GM10248 (cell line): ENCODE measurements at regions not wholly inside any gene's neighbourhood (a gene's known extent, or its start where the extent isn't known, plus 50 kb on each side); places are given as distances from the start of the nearest gene placed in this dataset.

Experiments
- CTCF ChIA-PET: fragments of 300-600 bp; sonication (Branson Sonifier 250); formaldehyde crosslinking; extraction: SDS; loops from one replicate; lab custom pipeline; 2021; ENCODE audit warnings: antibody characterized with exemption; lab: Yijun Ruan, JAX
- POLR2A ChIA-PET: fragments of 350-650 bp; sonication (Branson Sonifier 250); formaldehyde crosslinking; extraction: SDS; loops from one replicate; lab custom pipeline; 2020; ENCODE audit warnings: antibody characterized with exemption; lab: Yijun Ruan, JAX
- DNase-seq: peaks from one replicate; pipeline ENCODE4 v3.0.0; 2012; ENCODE audit errors: extremely low spot score
- CTCF ChIP-seq: IDR thresholded peaks from 2 replicates; pipeline ENCODE4 v1.5.1; 2012; ENCODE audit warnings: mild to moderate bottlenecking, low read depth; ENCODE audit errors: extremely low read depth, missing control alignments, control extremely low read depth

- TF ChIP-seq CTCF: no peak
- ChIA-PET CTCF (interaction anchor here (0.6 to 0.7 kb wide), 2 partner anchors 13 to 17 kb away, joined by 3 read pairs; no protein-coding TSS in a partner anchor), POLR2A (no interaction called here)
- no peak for DNase-seq
Observed at GRCh38 chr11:110878513-110878912, 166.3 kb upstream of the ARHGAP20 start.

- ChIA-PET CTCF (interaction anchor here (1.0 to 1.3 kb wide), 2 partner anchors 12 to 263 kb away, joined by 3 to 6 read pairs; no protein-coding TSS in a partner anchor), POLR2A (no interaction called here)
- no peak for TF ChIP-seq CTCF
- no peak for DNase-seq
Observed at GRCh38 chr11:110874437-110875030, 162.3 kb upstream of the ARHGAP20 start.

GRCh38 chr11:110873975-110874374, 161.7 kb upstream of the ARHGAP20 start:
- no peak for DNase-seq
- no peak for TF ChIP-seq CTCF
- CTCF ChIA-PET: interaction anchor here (1.0 to 2.3 kb wide), 3 partner anchors 13 to 263 kb away, joined by 3 to 9 read pairs (median 6); no protein-coding TSS in a partner anchor
- POLR2A ChIA-PET: no interaction called here

- TF ChIP-seq CTCF: no peak
- POLR2A ChIA-PET: no interaction called here
- no peak for DNase-seq
- CTCF ChIA-PET: interaction anchor here (1.0 to 1.5 kb wide), 2 partner anchors 9 to 32 kb away, joined by 3 to 4 read pairs; no protein-coding TSS in a partner anchor
Observed at GRCh38 chr11:110870816-110871522, 158.7 kb upstream of the ARHGAP20 start.

GRCh38 chr11:110867951-110868350, 155.7 kb upstream of the ARHGAP20 start:
- POLR2A ChIA-PET: no interaction called here
- no peak for DNase-seq
- CTCF ChIA-PET: interaction anchor here (1.0 kb wide), 1 partner anchor 9 kb away, joined by 4 read pairs; no protein-coding TSS in a partner anchor
- TF ChIP-seq CTCF: no peak

- CTCF ChIA-PET: interaction anchor here (1.0 to 1.2 kb wide), 2 partner anchors 12 to 14 kb away, joined by 3 to 4 read pairs; no protein-coding TSS in a partner anchor
Observed at GRCh38 chr11:110866081-110866480, 153.8 kb upstream of the ARHGAP20 start.

More at GRCh38 chr11:110866081-110866480, 153.8 kb upstream of the ARHGAP20 start:
- DNase-seq: no peak
- no peak for TF ChIP-seq CTCF
- POLR2A ChIA-PET: no interaction called here
